Activated CD4-positive, alpha-beta T cell treated with anti-CD3 and anti-CD28 coated beads for 24 hours (primary cell): ENCODE measurements at regions not wholly inside any gene's neighbourhood (a gene's known extent, or its start where the extent isn't known, plus 50 kb on each side); places are given as distances from the start of the nearest gene placed in this dataset.

Experiments used
- DNase-seq, 2 donors: peaks; one replicate each; pipeline ENCODE4 v3.0.0-alpha.2; 2020; ENCODE audit warnings: low read depth in 2 of 2

DNA sequence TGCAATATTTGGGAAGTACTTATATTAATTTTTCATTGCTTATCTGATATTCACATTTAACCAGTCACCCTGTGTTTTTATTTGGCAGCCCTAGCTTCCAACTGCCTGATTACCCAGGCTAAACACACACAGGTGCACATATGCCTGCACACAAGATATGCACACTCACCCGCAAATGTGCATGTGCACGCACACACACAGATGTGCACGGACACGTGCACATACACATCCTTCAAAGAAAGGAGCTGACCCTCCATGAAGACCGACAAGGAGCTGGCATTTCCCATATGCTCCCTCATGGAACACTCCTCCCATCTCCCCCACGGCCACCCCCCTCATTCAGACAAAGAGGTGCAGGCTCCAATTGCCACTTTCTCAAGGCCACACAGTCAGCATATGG, 242.2 kb downstream of the ENGASE start:
- no peak for DNase-seq

DNA sequence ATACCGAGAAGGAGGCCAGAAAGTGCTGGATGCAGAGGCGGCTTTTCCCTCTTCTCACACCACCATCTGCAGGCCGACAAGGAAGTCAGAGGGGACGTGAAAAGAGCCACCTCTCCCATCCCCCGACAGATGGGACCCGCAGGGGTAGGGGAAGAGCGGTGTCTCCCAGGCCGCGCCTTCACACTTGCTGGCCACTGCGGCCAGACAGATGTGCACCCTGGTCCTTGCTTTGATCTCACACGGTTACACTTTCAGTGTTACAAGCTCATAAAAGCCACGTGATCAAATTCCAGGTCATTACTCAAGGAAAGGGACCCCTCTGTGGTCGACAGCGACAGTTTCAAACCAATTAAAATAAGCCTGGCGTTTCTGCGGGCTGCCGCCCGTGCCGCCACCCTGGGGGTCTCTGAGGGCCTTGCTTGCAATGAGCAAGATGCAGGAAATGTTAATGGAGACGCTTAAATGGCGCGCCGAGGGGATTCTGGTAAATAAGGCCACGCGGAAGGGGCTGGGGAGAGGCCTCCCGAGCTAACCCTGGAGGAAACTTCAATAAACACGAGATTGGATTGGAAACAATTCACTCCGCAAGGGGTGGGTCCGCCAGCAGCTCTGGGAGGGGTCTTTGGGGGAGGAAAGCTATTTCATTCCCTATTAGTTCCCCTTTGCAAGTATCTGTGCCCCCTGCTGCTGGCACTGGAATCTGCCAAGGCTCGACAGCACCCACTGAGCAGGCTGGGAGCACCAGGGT, 240.9 kb downstream of the ENGASE start:
- no peak for DNase-seq

DNA sequence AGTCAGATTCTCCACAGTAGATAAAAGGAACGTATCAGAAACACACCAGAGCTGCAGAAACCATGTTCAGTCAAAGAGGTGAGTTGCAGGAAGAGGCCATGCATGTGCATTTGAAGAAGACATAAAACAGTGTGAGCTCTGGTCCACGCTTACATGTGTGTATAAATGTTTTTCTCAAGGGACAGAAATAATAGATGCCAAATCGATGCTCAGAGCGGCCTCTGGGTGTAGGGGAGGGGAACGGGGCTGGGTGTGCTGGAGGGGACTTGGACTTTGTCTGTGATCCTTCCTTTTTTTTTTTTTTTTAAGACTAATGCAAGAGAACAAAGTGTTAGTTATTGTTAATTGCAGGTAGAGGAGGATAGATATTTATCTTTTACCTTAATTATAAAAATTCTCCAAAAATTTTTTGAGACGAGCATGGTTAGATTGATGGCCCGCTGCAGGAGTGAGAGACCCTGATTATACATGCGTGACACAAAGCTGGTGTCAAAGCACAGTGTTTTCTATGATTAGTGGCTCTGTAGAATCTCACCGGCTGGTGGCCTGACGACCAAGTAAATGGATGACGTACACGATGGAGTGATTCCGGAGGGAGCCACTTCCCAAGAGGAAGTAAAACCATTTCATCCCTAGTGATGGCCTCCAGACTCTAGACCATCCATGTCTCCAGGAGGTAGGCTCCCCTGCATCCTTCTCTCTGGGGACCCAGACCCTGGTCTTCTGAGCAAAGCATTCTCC, 240.2 kb downstream of the ENGASE start:
- no peak for DNase-seq

DNA sequence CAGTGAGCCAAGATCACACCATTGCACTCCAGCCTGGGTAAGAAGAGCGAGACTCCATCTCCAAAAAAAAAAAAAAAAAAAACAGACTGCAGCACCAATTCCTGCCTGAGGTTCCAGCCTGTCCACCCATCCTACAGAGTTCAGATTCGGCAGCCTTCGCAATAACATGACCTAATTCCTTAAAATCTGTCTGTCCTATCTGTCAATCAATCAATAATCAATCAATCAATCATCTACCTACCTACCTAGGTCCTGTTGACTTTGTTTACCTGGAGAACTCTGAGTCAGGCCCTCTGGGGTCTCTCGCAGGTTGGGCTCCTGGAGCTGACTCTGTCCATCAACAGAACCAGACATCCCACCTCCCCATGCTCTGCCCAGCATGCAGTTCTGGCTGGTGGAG, 236.7 kb downstream of the ENGASE start:
- no peak for DNase-seq

DNA sequence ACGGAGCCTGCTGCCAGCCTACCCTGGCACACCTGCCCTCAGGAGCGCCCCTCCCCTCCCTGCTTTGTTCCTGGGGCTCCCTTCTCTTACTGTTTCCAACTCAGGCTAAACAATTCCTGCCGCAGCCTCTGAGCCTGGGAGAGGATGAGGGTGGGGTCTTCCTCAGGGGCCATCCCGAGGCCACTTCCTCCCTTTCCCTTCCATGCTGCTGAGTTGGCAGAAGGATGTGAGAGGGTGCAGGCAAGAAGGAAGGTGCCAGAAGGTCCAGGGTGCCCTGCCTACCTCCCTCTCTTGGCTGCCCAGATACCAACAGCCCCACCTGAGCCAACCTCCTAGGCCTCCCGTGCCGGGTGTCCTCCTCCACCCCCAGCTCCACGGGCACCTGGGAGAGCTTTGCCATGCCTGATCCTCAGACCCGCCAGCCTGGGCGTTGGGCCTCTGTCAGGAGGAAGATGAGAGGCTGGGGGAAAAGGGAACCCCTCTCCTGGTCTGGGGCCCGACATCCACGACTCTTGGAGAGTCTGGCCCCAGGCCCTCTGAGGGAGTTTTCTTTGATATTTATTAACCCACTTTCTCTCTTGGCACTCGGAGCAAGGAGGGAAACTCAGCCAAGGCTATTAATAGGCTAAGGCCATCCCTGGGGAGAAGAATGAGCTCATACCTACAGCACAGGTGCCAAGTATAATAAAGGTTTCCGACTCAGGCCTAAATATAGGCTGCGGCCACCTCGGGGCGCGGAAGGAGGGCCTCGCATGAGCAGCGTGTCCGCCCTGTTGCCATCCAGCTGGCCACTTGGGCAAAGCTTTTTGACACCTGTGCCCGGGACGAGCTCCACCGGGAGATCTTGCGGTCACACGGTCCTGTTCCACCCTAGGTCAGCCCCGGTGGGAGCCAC, 232.0 kb downstream of the ENGASE start:
- DNase-seq: no peak

DNA sequence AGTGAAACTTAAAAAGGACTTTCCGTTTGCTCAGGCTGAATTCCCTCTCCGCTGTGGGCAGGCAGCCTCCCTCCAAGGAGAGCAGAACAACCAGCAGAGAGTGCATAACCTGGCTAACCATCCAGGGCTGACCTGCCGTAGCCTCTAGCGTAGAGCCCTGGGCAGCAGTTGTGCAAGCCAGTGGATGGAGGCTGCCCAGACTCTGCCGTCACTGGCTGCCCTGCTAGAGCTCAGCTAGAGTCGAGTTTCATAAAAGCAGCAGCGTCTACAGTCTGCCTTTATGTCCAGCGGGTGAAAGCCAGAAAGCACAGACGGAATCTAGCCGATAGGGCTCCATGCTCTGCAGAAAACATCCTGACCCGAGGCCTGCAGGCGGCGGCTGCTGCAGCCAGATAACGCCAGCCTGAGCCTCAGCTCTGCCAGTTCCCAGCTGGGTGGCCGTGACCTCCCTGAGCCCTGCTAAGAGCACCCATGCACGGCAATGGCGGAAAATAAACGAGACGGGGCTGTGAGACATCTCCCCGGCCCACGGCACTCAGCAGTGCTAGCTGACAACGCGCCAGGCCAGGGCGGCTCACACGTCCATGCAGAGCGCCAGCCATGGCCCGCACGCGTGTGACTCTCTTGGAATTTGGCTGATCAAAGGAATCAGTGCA, 231.3 kb downstream of the ENGASE start:
- DNase-seq: no peak

DNA sequence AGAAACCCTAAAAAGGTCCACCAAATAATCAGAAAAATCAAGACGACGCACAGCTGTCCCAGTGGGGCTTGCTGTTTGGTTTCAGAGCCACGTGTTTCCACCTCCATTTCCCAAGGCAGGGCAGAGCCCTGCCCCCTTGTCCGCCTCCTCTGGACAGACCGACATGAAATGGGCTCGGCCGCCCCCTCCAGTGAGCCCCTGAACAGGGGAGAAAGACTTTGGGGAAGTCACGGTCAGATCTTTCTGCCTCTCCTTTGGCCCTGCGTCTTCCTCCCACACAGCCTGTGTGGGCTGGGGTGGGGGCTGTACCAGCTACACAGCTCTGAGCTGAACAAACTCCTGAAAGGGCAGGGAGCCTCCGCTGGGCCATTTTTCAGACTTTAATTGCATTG, 230.7 kb downstream of the ENGASE start:
- DNase-seq: no peak

DNA sequence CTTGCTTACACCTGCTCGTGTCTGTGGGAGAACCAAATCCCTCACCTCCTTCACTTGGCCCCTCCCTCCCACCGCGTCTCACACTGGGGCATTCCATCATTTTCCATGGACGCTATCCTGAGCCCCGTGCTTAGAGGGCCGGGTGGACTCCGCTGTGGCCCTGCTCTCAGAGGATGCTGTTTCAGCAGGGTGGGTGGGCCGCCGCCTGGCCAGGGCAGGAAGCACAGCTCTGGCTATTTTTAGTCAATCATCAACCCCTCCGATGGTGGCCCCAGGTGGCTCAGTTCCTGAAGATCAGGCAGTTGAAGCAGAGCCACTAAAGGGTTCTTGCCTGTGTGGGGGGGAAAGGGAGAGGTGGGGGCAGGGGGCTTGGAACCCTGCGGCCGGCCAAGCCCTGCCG, 230.3 kb downstream of the ENGASE start:
- no peak for DNase-seq

DNA sequence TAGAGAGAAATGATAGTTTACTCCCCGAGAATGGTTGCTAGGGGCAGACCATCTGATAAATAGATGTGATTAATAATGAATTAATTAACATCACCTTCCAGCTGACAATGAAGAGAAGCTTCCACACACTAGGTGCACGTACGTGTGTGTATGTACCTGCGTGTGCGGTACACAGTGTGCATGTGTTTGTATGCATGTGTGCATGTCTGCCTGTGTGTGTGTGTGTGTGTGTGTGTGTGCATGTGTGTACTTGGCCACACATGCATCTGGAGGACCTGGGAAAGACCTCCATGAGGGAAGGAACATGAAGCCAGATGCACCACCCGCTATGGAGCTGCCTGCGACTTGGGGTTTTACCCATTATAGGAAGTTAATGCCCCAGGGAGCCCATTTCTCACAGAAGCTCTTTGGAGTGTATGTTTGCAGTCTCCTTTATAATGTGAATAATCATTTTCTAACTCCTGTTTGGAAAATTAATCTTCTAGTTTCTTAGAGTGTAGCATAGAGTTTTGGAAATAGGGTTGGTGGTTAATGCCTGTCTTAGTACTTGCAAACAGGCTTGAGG, 229.1 kb downstream of the ENGASE start:
- DNase-seq: no peak

DNA sequence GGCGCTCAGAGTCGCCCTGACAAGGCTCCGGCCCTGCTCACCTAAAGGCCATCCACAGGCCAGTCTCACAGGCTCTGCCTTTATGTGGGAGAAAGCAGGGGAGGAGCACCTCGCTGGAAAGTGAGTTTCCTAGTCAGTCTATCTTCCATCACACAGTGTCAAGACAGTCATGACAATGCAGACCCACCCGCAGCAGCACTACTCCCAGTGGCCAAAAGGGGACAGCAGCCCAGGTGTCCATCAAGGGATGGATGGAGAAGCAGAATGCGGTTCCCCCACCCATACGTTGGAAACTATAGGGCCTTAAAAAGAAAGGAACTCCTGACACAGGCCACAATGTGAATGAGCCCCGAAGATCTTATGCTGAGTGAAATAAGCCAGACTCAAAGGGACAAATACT, 226.8 kb downstream of the ENGASE start:
- DNase-seq: no peak

DNA sequence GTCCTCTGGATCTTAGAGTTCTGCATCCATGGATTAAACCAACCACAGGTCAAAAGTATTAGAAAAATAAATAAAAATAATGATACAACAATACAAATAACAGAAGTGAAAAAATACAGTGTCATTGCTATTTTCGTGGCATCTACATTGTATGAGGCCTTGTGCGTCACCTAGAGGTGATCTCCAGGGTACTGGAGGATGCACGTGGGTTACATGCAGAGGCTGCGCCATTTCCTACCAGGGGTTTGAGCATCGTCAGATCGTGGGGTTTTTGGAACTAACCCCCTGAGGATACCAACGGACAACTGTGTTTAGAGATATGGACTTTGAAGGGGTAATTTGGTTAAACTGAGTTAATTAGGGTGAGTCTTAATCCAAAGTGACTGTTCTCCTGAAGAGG, 224.7 kb downstream of the ENGASE start:
- no peak for DNase-seq

DNA sequence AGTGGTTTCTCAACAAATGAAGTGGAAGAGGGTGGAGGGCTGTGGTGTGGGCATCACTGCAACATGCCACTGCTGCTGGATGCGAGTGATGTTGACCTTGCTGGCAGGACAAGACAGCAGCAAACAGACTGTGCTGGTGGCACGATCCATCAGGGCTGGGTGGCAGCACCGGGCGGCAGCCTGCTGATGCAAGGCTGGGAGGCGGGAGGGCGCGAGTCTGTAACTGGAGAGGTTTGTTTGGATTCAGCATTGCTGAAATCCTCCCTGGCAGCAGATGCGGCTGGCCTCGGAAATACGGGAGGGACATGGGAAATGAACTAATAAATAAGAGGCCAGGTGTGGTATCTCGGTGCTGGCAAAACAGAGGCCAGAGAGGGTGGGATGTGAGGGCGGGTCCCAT, 224.2 kb downstream of the ENGASE start:
- no peak for DNase-seq

DNA sequence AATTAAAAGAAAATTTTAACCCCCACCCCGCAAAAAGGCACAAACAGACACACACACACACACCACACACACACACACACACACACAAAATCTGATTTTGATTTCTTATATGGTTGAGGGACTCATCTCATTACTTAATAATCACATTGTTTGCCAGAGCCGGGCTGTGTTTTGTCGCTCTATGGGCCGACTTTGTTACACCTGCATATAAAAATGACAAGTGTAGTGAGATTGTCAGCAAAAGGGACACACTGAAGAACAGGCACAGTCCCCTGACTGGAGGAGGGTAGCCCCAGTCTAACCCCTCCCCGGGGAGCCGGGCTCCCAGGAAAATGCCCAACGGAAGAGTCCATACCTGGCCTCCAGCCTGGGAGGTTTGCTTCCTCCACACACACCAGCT, 221.6 kb downstream of the ENGASE start:
- DNase-seq: no peak

DNA sequence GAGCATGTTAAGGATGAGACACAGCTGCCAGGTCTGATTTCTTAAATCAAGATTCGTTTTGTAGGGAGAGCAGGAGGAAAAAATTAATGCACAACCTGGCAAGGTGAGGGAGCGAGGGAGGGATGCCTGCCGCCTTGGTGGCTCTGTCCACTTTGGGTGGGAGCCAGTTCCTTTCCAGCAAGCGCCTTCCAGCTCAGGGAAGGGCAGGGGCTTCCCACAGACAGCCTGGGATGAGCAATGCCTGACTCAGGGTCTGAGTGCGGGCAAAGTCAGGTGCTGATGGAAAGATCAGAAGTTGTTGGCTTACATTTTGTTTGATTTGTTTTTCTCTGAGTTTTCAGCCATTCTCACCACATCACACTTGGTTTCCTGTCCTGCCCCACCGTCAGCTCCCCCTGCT, 220.7 kb downstream of the ENGASE start:
- DNase-seq: no peak

DNA sequence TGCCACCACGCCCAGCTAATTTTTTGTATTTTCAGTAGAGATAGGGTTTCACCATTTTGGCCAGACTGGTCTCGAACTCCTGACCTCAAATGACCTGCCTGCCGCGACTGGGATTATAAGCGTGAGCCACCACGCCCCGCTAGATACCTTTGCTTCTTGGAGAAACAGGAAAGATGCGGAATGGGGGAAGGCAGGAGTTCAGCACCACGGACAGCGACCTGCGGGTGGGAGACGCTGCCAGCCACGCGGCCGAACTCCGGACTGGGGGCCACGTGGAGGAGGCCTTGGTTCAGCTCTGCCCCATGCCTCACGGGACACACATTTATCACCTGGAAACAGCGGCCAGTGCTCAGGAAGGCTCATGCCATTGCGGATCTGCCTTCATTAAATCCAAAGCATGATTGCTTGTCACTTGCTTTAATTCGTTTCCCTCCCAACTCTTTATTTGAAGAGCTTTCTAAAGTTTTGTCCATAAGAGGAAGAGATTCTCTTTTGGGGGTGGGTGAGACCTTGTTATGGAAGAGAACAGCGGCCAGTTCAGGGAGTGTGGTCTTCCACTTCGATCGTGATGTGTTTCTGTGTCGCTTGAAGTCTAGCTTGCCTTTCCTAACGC, 219.9 kb downstream of the ENGASE start:
- DNase-seq: peak in 1 of 2 donors; percentile 19

DNA sequence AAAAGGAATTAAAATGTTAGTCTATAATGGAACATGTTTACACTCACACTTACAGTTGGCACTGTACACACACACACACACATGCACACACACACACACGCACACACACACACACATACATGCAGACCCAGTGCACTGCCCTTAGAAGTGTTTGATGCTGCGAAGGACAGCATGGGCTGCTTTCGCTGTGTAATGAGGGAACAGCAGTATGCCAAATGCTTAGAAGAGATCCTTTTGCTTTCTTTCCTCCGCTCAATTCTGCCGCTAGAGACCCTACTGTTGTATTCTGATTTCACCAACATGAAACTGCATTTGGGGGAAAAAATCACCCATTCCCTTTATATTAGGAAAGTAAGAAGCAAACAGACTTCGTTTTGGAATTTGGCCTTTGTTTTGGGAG, 217.9 kb downstream of the ENGASE start:
- DNase-seq: no peak

DNA sequence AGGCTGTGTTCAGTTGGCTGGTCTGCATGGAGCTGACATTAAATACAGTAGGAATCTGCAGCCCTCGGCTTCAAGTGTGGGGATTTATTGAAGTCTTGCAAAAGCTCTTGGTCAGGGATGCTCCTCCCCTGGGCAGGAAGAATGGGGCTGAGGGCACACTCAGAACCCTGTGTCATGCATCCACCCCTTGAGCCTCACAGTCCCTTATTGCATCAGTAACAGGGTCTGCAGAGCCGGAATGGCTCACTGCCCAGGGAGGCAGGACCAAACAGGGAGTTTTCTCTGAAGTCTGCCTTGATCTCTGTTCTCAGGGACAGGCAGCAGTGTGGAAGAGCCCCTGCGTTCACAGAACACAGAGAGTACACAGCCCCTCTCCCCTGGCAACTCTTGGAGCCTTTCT, 216.8 kb downstream of the ENGASE start:
- no peak for DNase-seq

DNA sequence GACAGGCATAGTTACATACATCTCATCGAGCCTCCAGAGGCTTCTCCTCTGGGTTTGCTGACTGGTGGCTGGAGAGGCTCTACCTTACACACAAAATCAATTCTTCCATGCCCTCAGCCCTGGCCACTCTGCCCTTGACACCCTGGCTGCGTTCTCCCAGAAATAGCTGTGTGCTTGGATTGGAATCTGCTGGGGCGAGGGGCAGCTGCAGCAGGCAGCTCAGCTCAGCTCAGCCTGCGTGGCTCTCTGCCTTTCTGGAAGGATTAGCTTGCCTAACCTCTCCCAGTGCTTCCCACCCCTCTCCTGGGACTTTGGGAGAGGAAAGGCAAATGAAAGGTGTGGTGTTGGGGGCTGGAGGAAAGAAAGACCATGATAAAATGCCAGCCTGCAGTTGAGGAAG, 216.1 kb downstream of the ENGASE start:
- no peak for DNase-seq

DNA sequence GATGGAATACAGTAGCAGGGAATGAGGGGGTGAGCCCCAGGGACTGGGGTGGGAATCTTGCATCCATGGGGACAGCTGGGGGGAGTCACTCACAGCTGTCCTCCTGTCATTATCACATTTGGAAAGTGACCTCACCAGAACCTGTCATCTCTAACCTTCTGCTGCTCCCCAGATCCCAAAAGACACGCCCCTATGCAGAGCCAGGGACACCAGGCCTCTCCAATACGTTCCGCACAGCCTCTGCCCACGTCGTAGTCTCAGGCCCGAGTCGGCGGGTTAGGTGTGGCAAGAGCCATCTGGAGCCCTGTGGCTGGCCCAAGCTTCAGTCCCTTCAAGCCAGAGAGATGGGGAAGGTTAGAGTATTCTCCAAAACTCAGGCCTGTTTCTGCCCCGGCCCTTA, 214.3 kb downstream of the ENGASE start:
- no peak for DNase-seq

DNA sequence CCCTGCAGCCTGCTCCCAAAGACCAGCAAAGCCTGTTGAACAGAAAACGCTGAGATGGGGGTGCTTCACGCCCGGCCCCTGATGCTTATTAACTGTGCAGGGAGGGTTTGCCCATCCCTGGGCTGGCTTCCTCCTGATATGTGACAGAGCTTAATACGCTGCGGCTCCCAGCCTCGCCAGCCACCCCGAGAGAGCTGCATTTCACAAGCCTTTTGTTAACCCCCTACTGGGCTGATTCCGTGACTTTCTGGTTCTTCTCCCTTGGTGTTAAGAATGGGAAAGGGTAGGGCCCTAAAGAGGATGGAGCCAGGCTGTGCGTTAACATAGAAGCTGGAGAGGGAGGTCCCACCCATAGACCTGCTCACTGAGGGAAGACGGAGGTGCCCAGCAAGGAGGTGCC, 211.8 kb downstream of the ENGASE start:
- DNase-seq: no peak

DNA sequence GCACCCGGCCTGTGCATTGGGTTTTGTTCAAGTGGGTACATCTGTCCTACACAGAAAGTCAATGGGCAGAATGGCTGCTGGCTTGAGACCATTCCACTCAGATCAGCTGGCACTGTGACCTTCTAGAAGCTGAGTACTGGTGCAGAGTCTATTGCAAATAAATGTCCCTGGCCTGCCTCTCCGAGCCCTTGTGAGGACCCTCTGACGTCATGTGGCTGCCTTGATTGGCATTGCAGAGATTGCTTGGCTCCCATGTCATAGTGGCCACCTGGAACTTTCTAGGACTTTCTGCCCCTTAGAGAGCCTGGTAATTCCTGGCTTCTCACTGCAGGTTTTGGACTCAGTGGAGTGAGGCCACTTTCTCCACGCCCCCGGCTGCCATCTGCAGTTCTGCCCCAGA, 211.3 kb downstream of the ENGASE start:
- no peak for DNase-seq
